Left ventricle myocardium inferior (tissue), 1 donor: ENCODE measurements at regions not wholly inside any gene's neighbourhood (a gene's known extent, or its start where the extent isn't known, plus 50 kb on each side); places are given as distances from the start of the nearest gene placed in this dataset.

Source experiments
- DNase-seq: peaks from one replicate; pipeline ENCODE4 v3.0.0-alpha.2; 2020
- H3K27ac ChIP-seq: fragments of 200-600 bp; replicated peaks from 2 replicates; pipeline ENCODE4 v1.8.0; 2021
- H3K27me3 ChIP-seq: fragments of 200-600 bp; 2 replicates; pipeline ENCODE4 v1.8.0; 2021; ENCODE audit warnings: low read depth
- H3K36me3 ChIP-seq: fragments of 200-600 bp; 2 replicates; pipeline ENCODE4 v1.8.0; 2021
- H3K4me1 ChIP-seq: fragments of 200-600 bp; 2 replicates; pipeline ENCODE4 v1.8.0; 2021
- H3K4me3 ChIP-seq: fragments of 200-600 bp; 2 replicates; pipeline ENCODE4 v1.8.0; 2021; ENCODE audit warnings: mild to moderate bottlenecking, moderate library complexity
- H3K9me3 ChIP-seq: fragments of 200-600 bp; replicated peaks from 2 replicates; pipeline ENCODE4 v1.8.0; 2021
- intact Hi-C: fragments of 100-400 bp; cut with micrococcal nuclease; formaldehyde crosslinking; loops from one replicate; pipeline ENCODE4 v1.11.0; 2022
- TF ChIP-seq, protein P1 (sequence below): fragments of 200-600 bp; IDR thresholded peaks from 2 replicates; pipeline ENCODE4 v1.8.0; 2021; ENCODE audit warnings: antibody characterized with exemption, mild to moderate bottlenecking, borderline replicate concordance
- donor health status: DM: no; HTN: yes; CAD: no; lungs with severe emphysema.

DNA sequence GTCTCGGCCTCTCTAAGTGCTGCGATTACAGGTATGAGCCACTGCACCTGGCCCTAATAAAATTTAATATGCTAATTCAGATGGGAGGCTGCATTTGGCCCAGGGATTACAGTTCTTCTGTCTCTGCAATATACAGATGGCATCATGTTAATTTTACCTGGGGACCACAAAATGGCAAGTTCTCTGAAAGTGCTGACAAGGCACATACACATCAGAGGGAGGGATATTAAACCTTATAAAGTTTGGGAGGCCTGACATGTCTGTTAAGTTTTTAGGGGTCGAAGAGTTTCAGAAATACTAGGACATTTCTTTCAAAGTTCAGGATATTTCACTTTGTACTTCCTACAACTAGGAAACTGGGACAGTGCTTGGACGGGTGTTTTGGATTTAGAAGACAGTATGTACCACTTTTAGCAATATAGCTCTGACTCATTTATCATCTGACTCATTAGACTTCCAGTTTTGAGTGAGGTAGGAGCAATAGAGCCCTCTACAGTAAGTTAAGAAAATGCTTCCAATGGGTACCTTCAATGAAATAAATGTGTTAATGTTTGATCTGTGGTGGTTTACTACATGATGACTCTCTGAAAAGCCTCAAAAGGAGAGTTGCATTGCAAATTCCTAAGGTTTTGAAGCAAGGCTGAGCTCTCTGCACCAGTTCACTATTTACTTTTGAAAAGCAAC, 981.0 kb upstream of the HS3ST1 start:
- Histone ChIP-seq H3K27me3 (no peaks in the 10 kb centered on the region), H3K27ac (no peak overlapping the region), H3K9me3 (no peaks in the 10 kb centered on the region), H3K36me3 (no peaks in the 10 kb centered on the region), H3K4me1 (peaks cover 8% of the 10 kb centered on the region), H3K4me3 (no peak overlapping the region)
- no peak for DNase-seq
- TF ChIP-seq, protein P1, sequence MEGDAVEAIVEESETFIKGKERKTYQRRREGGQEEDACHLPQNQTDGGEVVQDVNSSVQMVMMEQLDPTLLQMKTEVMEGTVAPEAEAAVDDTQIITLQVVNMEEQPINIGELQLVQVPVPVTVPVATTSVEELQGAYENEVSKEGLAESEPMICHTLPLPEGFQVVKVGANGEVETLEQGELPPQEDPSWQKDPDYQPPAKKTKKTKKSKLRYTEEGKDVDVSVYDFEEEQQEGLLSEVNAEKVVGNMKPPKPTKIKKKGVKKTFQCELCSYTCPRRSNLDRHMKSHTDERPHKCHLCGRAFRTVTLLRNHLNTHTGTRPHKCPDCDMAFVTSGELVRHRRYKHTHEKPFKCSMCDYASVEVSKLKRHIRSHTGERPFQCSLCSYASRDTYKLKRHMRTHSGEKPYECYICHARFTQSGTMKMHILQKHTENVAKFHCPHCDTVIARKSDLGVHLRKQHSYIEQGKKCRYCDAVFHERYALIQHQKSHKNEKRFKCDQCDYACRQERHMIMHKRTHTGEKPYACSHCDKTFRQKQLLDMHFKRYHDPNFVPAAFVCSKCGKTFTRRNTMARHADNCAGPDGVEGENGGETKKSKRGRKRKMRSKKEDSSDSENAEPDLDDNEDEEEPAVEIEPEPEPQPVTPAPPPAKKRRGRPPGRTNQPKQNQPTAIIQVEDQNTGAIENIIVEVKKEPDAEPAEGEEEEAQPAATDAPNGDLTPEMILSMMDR = no peak
- intact Hi-C loops = no loop called here

DNA sequence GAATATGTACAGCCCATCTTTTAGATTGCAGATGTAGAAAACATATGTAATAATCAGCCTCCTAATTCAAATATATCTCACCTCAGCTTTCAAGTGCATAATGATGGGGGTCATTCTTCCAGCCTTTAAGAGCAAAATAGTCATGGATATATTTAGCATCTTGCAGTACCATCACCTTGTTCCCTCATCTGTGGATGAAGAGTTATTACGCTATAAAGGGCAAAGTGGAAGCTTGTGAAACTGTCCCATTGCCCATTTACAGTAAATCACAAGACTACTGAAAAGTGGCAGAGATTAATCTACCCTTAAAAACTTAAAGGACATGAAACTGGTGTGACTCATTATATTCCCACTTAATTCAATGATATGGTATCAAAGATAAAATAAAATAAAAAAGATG, 979.7 kb upstream of the HS3ST1 start:
- intact Hi-C loops = no loop called here
- H3K9me3 ChIP-seq = no peaks in the 10 kb centered on the region
- no peaks in the 10 kb centered on the region for H3K36me3 ChIP-seq
- no peak overlapping the region for H3K27ac ChIP-seq
- H3K4me3 ChIP-seq = no peak overlapping the region
- no peak for DNase-seq
- H3K27me3 ChIP-seq = no peaks in the 10 kb centered on the region
- TF ChIP-seq, protein P1 = no peak
- no peaks in the 10 kb centered on the region for H3K4me1 ChIP-seq

DNA sequence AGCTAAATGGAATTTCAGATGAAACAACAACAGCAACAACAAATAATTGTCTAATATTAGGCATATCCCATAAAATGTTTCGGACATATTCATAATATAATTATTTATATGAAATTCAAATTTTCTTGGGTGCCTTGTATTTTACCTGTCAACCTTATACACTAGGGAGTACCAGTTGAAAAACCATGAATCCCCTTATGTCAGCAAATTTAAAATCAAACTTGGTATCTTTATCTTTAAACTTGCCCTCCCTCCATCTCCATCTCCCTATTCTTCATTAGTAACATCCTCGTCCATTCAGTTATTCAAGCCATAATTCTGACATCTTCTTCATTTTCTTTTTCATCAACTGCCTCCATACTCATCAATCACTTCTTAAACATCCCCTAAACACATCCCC, 974.5 kb upstream of the HS3ST1 start:
- Histone ChIP-seq H3K9me3 (no peaks in the 10 kb centered on the region), H3K27me3 (no peaks in the 10 kb centered on the region), H3K4me1 (no peaks in the 10 kb centered on the region), H3K36me3 (no peaks in the 10 kb centered on the region), H3K4me3 (no peak overlapping the region), H3K27ac (no peak overlapping the region)
- intact Hi-C loops = no loop called here
- TF ChIP-seq, protein P1 = no peak
- DNase-seq = no peak

DNA sequence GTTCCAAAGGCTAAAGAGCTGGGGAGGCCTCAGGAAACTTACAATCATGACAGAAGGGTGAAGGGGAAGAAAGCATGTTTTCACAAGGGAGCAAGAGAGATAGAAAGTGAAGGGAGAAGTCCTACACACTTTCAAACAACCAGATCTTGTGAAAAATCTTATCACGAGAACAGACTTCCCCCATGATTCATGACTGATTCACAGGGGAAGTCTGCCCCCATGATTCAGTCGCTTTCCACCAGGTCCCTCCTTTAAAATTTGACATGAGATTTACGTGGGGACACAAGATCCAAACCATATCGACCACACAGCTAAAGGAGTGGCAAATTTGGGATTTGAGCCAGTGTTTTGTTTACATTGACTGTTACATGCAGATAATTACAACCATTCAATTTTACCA, 971.1 kb upstream of the HS3ST1 start:
- intact Hi-C loops = no loop called here
- H3K9me3 ChIP-seq = no peaks in the 10 kb centered on the region
- H3K4me1 ChIP-seq = no peaks in the 10 kb centered on the region
- H3K4me3 ChIP-seq = no peak overlapping the region
- H3K27me3 ChIP-seq = no peaks in the 10 kb centered on the region
- no peaks in the 10 kb centered on the region for H3K36me3 ChIP-seq
- no peak overlapping the region for H3K27ac ChIP-seq
- no peak for DNase-seq
- TF ChIP-seq, protein P1 = no peak

DNA sequence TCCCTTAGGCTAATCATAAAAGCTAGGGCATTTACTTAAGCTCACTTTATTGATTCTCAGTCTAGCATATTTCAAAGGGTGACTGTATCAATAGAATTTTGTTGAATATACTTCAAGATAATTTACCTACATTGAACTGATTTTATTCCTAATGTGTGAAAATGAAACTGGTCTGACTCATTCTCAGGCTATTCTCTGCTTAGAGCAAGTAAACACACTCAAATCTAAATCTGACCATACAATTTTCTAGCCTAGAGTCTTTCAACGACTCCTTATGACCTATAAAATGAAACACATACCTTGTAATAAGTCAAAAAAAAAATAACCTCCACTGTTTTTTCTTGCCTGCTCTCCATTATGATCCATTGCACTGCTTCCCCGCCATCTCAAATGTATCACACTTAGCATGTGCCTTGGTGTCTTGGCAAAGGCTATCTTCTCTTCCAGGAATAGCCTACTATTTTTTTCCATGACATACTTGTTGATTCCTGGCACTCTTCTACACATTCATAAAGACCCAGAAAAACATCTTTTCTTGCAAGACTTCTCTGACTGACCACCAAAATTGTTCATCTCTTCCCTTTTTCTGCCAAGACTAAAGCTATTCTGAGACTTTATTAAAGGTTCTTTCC, 965.1 kb upstream of the HS3ST1 start:
- Histone ChIP-seq H3K4me1 (peaks cover 6% of the 10 kb centered on the region), H3K9me3 (no peaks in the 10 kb centered on the region), H3K27ac (no peak overlapping the region), H3K4me3 (no peak overlapping the region), H3K36me3 (no peaks in the 10 kb centered on the region), H3K27me3 (no peaks in the 10 kb centered on the region)
- TF ChIP-seq, protein P1 = no peak
- DNase-seq = no peak
- intact Hi-C loops = no loop called here
